DMS53 (cell line): ENCODE measurements at regions not wholly inside any gene's neighbourhood (a gene's known extent, or its start where the extent isn't known, plus 50 kb on each side); places are given as distances from the start of the nearest gene placed in this dataset.
A peak's percentile ranks its signal among the peaks of the same experiment; 100 is the strongest.

Experiments used
- DNase-seq: peaks from one replicate; lab custom pipeline; 2025; lab: John Stamatoyannopoulos, UW

GRCh38 chr14:65186951-65187350, 84.6 kb upstream of the MAX start:
- DNase-seq = no peak

- no peak for DNase-seq
Observed at GRCh38 chr14:65187421-65188049, 85.2 kb upstream of the MAX start.

- DNase-seq = no peak
Observed at GRCh38 chr14:65190312-65190711, 88.0 kb upstream of the MAX start.

GRCh38 chr14:65191716-65192115, 89.4 kb upstream of the MAX start:
- DNase-seq = no peak

GRCh38 chr14:65192686-65193085, 90.4 kb upstream of the MAX start:
- DNase-seq = no peak

- DNase-seq = no peak
Observed at GRCh38 chr14:65193916-65194590, 91.7 kb upstream of the MAX start.

GRCh38 chr14:65195042-65195719, 92.9 kb upstream of the MAX start:
- no peak for DNase-seq

- DNase-seq = no peak
Observed at GRCh38 chr14:65198346-65198745, 96.0 kb upstream of the MAX start.

- DNase-seq = no peak
Observed at GRCh38 chr14:65200454-65200853, 98.1 kb upstream of the MAX start.

GRCh38 chr14:65203574-65203973, 101.3 kb upstream of the MAX start:
- DNase-seq = no peak

GRCh38 chr14:65204056-65204455, 101.7 kb upstream of the MAX start:
- DNase-seq = no peak

GRCh38 chr14:65206078-65206447, 103.7 kb upstream of the MAX start:
- no peak for DNase-seq

GRCh38 chr14:65206448-65207096, 104.3 kb upstream of the MAX start:
- no peak for DNase-seq

GRCh38 chr14:65208548-65208947, 106.2 kb upstream of the MAX start:
- no peak for DNase-seq

GRCh38 chr14:65210118-65210821, 108.0 kb upstream of the MAX start:
- no peak for DNase-seq

GRCh38 chr14:65210822-65211182, 108.5 kb upstream of the MAX start:
- DNase-seq = no peak

GRCh38 chr14:65211341-65211987, 109.1 kb upstream of the MAX start:
- peak; percentile 7 for DNase-seq

GRCh38 chr14:65213316-65213715, 111.0 kb upstream of the MAX start:
- no peak for DNase-seq

GRCh38 chr14:65214741-65215140, 112.4 kb upstream of the MAX start:
- DNase-seq = no peak

GRCh38 chr14:65219353-65219752, 117.0 kb upstream of the MAX start:
- no peak for DNase-seq

- DNase-seq = peak; percentile 61
Observed at GRCh38 chr14:65222440-65222858, 120.1 kb upstream of the MAX start.

- no peak for DNase-seq
Observed at GRCh38 chr14:65223636-65224035, 121.3 kb upstream of the MAX start.
